Gastroesophageal sphincter (tissue), 4 donors: ENCODE measurements at regions not wholly inside any gene's neighbourhood (a gene's known extent, or its start where the extent isn't known, plus 50 kb on each side); places are given as distances from the start of the nearest gene placed in this dataset.

Source experiments
- ATAC-seq: fragments of 150-250 bp; one replicate; pipeline ENCODE4 v1.9.1; 2016; ENCODE audit warnings: mild to moderate bottlenecking, moderate library complexity
- H3K27ac ChIP-seq, 4 donors: fragments of 200-600 bp; sonication (generic) in 3 of 4; 1 replicate in 3 of 4; 2 replicates in 1 of 4; pipeline ENCODE4 v1.5.1; 2016 to 2019
- H3K27me3 ChIP-seq: fragments of 200-600 bp; sonication (generic); one replicate; pipeline ENCODE4 v1.5.1; 2019
- H3K36me3 ChIP-seq, 2 donors: fragments of 200-600 bp; sonication (generic); one replicate each; pipeline ENCODE4 v1.5.1; 2019; ENCODE audit warnings: control low read depth in 1 of 2
- H3K4me1 ChIP-seq, 3 donors: fragments of 200-600 bp; sonication (generic); 1 replicate in 2 of 3; 2 replicates in 1 of 3; pipeline ENCODE4 v1.5.1; 2016 to 2019; ENCODE audit warnings: control low read depth in 2 of 3
- H3K4me3 ChIP-seq, 2 donors: fragments of 200-600 bp; sonication (generic); one replicate each; pipeline ENCODE4 v1.5.1; 2019; ENCODE audit warnings: mild to moderate bottlenecking in 1 of 2, moderate library complexity in 1 of 2
- H3K9me3 ChIP-seq, 3 donors: fragments of 200-600 bp; sonication (generic); one replicate each; pipeline ENCODE4 v1.5.1; 2017 to 2019; ENCODE audit warnings: control low read depth in 2 of 3
- CTCF ChIP-seq, 4 experiments: fragments of 200-600 bp in 2 of 4; fragments of 450-650 bp in 2 of 4; sonication (generic) in 1 of 4; IDR thresholded peaks; one replicate each; pipeline ENCODE4 v1.5.1; 2017 to 2019; ENCODE audit warnings: antibody characterized with exemption in 4 of 4, mild to moderate bottlenecking in 2 of 4, moderate library complexity in 2 of 4
- EP300 ChIP-seq: sonication (generic); formaldehyde crosslinking; IDR thresholded peaks from one replicate; pipeline ENCODE4 v1.6.1; 2017; ENCODE audit warnings: antibody characterized with exemption, mild to moderate bottlenecking
- POLR2A ChIP-seq, 2 donors: fragments of 450-650 bp; IDR thresholded peaks; one replicate each; pipeline ENCODE4 v1.6.1; 2017; ENCODE audit warnings: antibody characterized with exemption in 2 of 2, mild to moderate bottlenecking in 2 of 2, moderate library complexity in 1 of 2
- POLR2AphosphoS5 ChIP-seq: sonication (generic); formaldehyde crosslinking; IDR thresholded peaks from one replicate; pipeline ENCODE4 v1.6.1; 2017; ENCODE audit warnings: antibody characterized with exemption
- WGBS, 2 donors: methylation state at CpG; one replicate each; pipeline ENCODE4 v1.1.5; 2018; ENCODE audit warnings: low coverage in 1 of 2; 5-methylcytosine and 5-hydroxymethylcytosine counted together

GRCh38 chr2:56102866-56103265 is 80.9 kb upstream of the CCDC85A start:
- Histone ChIP-seq H3K27me3 (peaks cover 8% of the 10 kb centered on the region), H3K4me1 (no peaks in the 10 kb centered on the region), H3K36me3 (no peaks in the 10 kb centered on the region), H3K9me3 (no peaks in the 10 kb centered on the region), H3K27ac (no peak overlapping the region), H3K4me3 (no peak overlapping the region)
- 76 to 94% methylated on average over 2 of the region's 2 CpGs for WGBS, 2 donors
- TF ChIP-seq CTCF (IDR thresholded peaks at IDR 0.05) (no peak), POLR2AphosphoS5 (no peak), EP300 (no peak), POLR2A (IDR thresholded peaks at IDR 0.05) (no peak)
- no peak for ATAC-seq

- Histone ChIP-seq H3K4me1 (no peaks in the 10 kb centered on the region), H3K36me3 (no peaks in the 10 kb centered on the region), H3K4me3 (no peak overlapping the region), H3K27ac (no peak overlapping the region), H3K27me3 (peaks cover 8% of the 10 kb centered on the region), H3K9me3 (no peaks in the 10 kb centered on the region)
- no peak for ATAC-seq
- TF ChIP-seq CTCF (IDR thresholded peaks at IDR 0.05), result no peak
- TF ChIP-seq POLR2A (IDR thresholded peaks at IDR 0.05), result no peak
- no peak for TF ChIP-seq POLR2AphosphoS5
- no peak for TF ChIP-seq EP300
- no CpG with 5 or more reads among the region's 1 CpG for WGBS, 2 donors
Measured at GRCh38 chr2:56104962-56105361, 78.8 kb upstream of the CCDC85A start.

- H3K36me3 ChIP-seq, result no peaks in the 10 kb centered on the region
- no peaks in the 10 kb centered on the region for H3K4me1 ChIP-seq
- H3K27me3 ChIP-seq, result peaks cover 8% of the 10 kb centered on the region
- no peak overlapping the region for H3K27ac ChIP-seq
- H3K4me3 ChIP-seq, result no peak overlapping the region
- 67 to 69% methylated on average over 3 of the region's 3 CpGs for WGBS, 2 donors
- TF ChIP-seq POLR2A (IDR thresholded peaks at IDR 0.05), result no peak
- no peak for TF ChIP-seq EP300
- no peak for ATAC-seq
- H3K9me3 ChIP-seq, result no peaks in the 10 kb centered on the region
Measured at GRCh38 chr2:56107502-56108220, 76.1 kb upstream of the CCDC85A start.

GRCh38 chr2:56108806-56109205 is 75.0 kb upstream of the CCDC85A start:
- H3K4me1 ChIP-seq, result no peaks in the 10 kb centered on the region
- H3K27me3 ChIP-seq, result peaks cover 8% of the 10 kb centered on the region
- 71% methylated on average over 1 of the region's 2 CpGs; no CpG with 5 or more reads in 1 of the 2 donors for WGBS, 2 donors
- no peaks in the 10 kb centered on the region for H3K9me3 ChIP-seq
- no peak for ATAC-seq
- no peak overlapping the region for H3K27ac ChIP-seq
- H3K36me3 ChIP-seq, result no peaks in the 10 kb centered on the region
- H3K4me3 ChIP-seq, result no peak overlapping the region
- TF ChIP-seq POLR2A (IDR thresholded peaks at IDR 0.05) (no peak), EP300 (no peak), CTCF (IDR thresholded peaks at IDR 0.05) (no peak), POLR2AphosphoS5 (no peak)

- H3K27me3 ChIP-seq, result peaks cover 5% of the 10 kb centered on the region
- no peak overlapping the region for H3K27ac ChIP-seq
- no peaks in the 10 kb centered on the region for H3K4me1 ChIP-seq
- no peak overlapping the region for H3K4me3 ChIP-seq
- H3K36me3 ChIP-seq, result no peaks in the 10 kb centered on the region
- H3K9me3 ChIP-seq, result no peaks in the 10 kb centered on the region
- no peak for ATAC-seq
- TF ChIP-seq EP300 (no peak), CTCF (IDR thresholded peaks at IDR 0.05) (no peak), POLR2AphosphoS5 (no peak), POLR2A (IDR thresholded peaks at IDR 0.05) (no peak)
Measured at GRCh38 chr2:56109994-56110393, 73.8 kb upstream of the CCDC85A start.
